GM19025 (cell line): ENCODE measurements at regions not wholly inside any gene's neighbourhood (a gene's known extent, or its start where the extent isn't known, plus 50 kb on each side); places are given as distances from the start of the nearest gene placed in this dataset.
A peak's percentile ranks its signal among the peaks of the same experiment; 100 is the strongest.

ENCODE experiments used
- ATAC-seq: cut with Tn5 transposase; IDR thresholded peaks from one replicate; pipeline ENCODE4 v1.9.1; 2021; ENCODE audit warnings: mild to moderate bottlenecking, low read depth, moderate library complexity; ENCODE audit not compliant: unreplicated experiment

GRCh38 chr10:70966646-70967553, 78.5 kb upstream of the PCBD1 start:
- ATAC-seq: no peak

- peak; percentile 61 for ATAC-seq
These were observed 79.5 kb upstream of the PCBD1 start for GRCh38 chr10:70967591-70968587.

GRCh38 chr10:70969188-70969587, 80.8 kb upstream of the PCBD1 start:
- no peak for ATAC-seq

GRCh38 chr10:70970830-70971229, 82.5 kb upstream of the PCBD1 start:
- no peak for ATAC-seq

- ATAC-seq: no peak
These were observed 84.9 kb upstream of the PCBD1 start for GRCh38 chr10:70973275-70973674.

GRCh38 chr10:70974351-70974901, 86.1 kb upstream of the PCBD1 start:
- ATAC-seq: no peak

- ATAC-seq: no peak
These were observed 86.6 kb upstream of the PCBD1 start for GRCh38 chr10:70974920-70975319.

- ATAC-seq: no peak
These were observed 87.8 kb upstream of the PCBD1 start for GRCh38 chr10:70976063-70976695.

- ATAC-seq: no peak
These were observed 89.3 kb upstream of the PCBD1 start for GRCh38 chr10:70977625-70978024.

- no peak for ATAC-seq
These were observed 89.8 kb upstream of the PCBD1 start for GRCh38 chr10:70978181-70978580.

- ATAC-seq: no peak
These were observed 90.6 kb upstream of the PCBD1 start for GRCh38 chr10:70978816-70979480.

- no peak for ATAC-seq
These were observed 92.3 kb upstream of the PCBD1 start for GRCh38 chr10:70980687-70981086.

GRCh38 chr10:70981171-70981836, 92.9 kb upstream of the PCBD1 start:
- no peak for ATAC-seq

- ATAC-seq: no peak
These were observed 93.6 kb upstream of the PCBD1 start for GRCh38 chr10:70981936-70982335.

- ATAC-seq: peak; percentile 64
These were observed 94.1 kb upstream of the PCBD1 start for GRCh38 chr10:70982443-70982842.

GRCh38 chr10:70984986-70985722, 96.8 kb upstream of the PCBD1 start:
- ATAC-seq: no peak

- no peak for ATAC-seq
These were observed 97.7 kb upstream of the PCBD1 start for GRCh38 chr10:70985824-70986622.

GRCh38 chr10:70986623-70986950, 98.2 kb upstream of the PCBD1 start:
- no peak for ATAC-seq
